NCI-H2196 treated with DMSO at 0.1 percent for 48 hours (cell line): ENCODE measurements at regions not wholly inside any gene's neighbourhood (a gene's known extent, or its start where the extent isn't known, plus 50 kb on each side); places are given as distances from the start of the nearest gene placed in this dataset.
"Not testable (repeated sequence)": the region's sequence is repeated elsewhere in the genome, so short reads cannot be mapped to it uniquely, and the experiment has no call there.

Experiments
- DNase-seq: peaks from one replicate; lab custom pipeline; 2025; ENCODE audit not compliant: unreplicated experiment; lab: John Stamatoyannopoulos, UW

DNA sequence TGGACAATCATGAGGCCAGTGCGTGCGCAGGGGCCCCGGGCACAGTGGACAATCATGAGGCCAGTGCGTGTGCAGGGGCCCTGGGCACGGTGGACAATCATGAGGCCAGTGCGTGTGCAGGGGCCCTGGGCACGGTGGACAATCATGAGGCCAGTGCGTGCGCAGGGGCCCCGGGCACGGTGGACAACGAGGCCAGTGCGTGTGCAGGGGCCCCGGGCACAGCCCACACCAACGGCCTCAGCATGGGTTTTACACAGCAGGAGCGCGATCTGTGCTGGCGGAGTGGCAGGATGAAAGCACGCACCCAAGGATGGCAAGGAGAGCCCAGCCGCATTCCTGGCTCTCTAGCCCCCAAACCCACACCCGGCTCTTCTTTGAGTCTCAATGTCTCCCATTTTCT lies 78.8 kb downstream of the RFLNA start:
- DNase-seq, result not testable (repeated sequence)

GRCh38 chr12:124372831-124373230 lies 77.9 kb downstream of the RFLNA start:
- DNase-seq, result no peak

- DNase-seq, result no peak
Observed at GRCh38 chr12:124371970-124372555, 77.2 kb downstream of the RFLNA start.

DNA sequence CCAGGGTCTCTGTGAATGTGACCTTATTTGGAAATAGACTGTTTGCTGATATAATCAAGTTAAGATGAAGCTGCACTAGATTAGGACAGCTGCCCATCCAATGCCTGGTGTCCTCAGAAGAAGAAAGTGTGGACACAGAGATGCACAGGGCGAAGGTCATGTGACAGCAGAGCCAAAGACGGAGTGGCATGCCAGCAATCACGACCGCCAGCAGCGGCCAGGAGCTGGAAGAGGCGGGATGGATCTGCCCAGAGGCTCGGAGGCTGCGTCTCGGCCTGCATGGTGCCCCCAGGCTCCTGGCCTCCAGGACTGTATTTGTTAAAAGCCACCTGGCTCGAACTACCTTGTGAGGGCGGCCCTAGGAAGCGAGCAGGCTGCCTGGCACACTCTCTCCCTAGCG lies 76.5 kb downstream of the RFLNA start:
- DNase-seq, result no peak

- no peak for DNase-seq
Observed at GRCh38 chr12:124370851-124371250, 76.0 kb downstream of the RFLNA start.

DNA sequence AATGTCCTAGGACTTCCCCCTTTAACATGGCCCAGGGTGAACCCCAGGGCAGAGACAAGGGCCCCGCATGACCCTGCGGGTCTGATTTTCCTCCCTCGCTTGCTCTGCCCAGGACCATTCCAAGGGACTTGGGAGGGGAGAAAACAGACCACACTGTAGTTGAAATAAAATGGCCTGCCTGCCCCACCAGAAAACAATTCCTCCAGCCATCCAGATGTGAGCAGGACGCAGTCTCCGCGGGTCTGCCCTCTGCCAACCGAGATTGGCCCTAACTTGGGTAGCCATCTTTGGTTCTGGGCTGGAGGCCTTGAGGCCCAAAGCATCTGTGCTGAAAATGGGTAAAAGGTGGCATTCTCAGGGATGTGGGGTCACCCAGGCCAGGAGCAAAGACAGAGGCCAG lies 75.5 kb downstream of the RFLNA start:
- no peak for DNase-seq

GRCh38 chr12:124369827-124370378 lies 75.0 kb downstream of the RFLNA start:
- DNase-seq, result no peak

- peak; percentile 89 for DNase-seq
Observed at GRCh38 chr12:124369055-124369826, 74.3 kb downstream of the RFLNA start.

- no peak for DNase-seq
Observed at GRCh38 chr12:124368421-124369032, 73.6 kb downstream of the RFLNA start.

DNA sequence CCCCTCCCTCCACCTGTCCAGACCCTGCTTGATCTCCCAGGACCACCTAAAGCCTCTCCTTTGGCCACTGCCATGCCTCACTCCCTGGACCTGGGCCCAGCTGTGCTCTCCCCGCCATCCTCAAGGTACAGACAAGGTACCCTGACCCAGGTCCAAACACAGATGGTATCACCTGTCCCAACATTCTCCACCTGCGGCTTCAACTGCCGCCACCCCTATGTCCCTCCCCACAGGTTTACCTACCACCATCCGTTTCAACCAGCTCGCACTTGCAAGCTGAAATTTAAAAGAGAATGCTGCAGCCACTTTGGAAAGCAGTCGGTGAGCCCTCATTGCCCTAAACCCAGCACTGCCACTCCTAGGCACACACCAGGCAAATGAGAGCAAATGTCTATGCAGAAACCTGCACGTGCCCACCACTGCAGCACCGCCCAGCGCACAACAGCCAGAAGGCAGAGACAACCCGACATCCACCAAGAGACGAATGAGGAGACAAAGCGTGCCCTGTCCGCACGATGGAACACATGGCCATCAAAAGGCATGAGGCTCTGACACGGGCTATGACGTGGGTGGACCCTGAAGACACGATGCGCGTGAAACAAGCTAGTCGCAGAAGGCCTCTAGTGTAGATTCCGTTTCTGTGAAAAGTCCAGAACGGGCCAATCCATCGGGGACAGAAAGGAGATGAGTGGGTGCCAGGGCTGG lies 71.0 kb downstream of the RFLNA start:
- no peak for DNase-seq
